ENCODE measurements at regions not wholly inside any gene's neighbourhood (a gene's known extent, or its start where the extent isn't known, plus 50 kb on each side); places are given as distances from the start of the nearest gene placed in this dataset.
A peak's percentile ranks its signal among the peaks of the same experiment; 100 is the strongest.
"Not testable (repeated sequence)": the region's sequence is repeated elsewhere in the genome, so short reads cannot be mapped to it uniquely, and the experiment has no call there.

GRCh38 chr9:82052081-82052480 lies 63.5 kb downstream of the SPATA31D1 start:
- DNase-seq = no peak

- no peak for DNase-seq
These were observed 65.9 kb downstream of the SPATA31D1 start for GRCh38 chr9:82054264-82055015.

GRCh38 chr9:82057805-82058204 lies 69.2 kb downstream of the SPATA31D1 start:
- DNase-seq = no peak

DNA sequence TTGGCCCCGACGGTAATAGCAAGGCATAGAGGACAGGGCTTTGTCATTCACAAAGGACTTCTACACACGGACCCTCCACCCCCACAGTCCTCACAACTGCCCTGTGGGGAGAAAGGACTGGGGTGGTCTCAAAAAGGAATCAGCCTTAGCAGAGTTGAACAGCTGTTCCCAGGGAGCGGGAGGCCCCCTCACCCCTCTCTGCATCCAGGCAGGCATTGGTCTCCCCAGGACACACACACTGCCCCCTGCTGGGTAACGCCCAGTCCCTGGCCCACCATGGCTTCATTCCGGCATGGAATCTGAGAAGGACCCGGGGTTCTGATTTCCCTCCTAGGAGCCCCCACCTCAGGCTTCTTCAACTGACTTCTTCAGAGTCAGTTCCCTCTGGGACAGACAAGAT lies 73.2 kb downstream of the SPATA31D1 start:
- not testable (repeated sequence) for DNase-seq

DNA sequence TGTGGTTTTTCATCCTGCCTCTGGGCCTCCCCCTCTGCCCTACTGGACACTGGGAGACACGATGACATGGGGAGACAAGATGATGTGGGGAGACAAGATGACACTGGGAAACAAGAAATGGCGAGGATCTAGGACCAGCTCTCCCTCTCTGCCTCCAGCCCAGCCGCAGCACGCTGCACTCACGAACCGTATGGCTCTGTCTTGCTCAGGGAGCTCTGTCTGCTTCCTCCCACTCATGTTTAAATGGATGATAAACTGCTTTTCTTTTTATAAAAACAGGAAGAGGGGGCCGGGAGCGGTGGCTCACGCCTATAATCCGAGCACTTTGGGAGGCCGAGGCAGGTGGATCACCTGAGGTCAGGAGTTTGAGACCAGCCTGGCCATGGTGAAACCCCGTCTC lies 73.7 kb downstream of the SPATA31D1 start:
- no peak for DNase-seq

GRCh38 chr9:82073551-82074543 lies 85.3 kb downstream of the SPATA31D1 start:
- DNase-seq = no peak

GRCh38 chr9:82080265-82080664 lies 91.7 kb downstream of the SPATA31D1 start:
- DNase-seq = no peak

GRCh38 chr9:82081496-82081895 lies 92.9 kb downstream of the SPATA31D1 start:
- no peak for DNase-seq

DNA sequence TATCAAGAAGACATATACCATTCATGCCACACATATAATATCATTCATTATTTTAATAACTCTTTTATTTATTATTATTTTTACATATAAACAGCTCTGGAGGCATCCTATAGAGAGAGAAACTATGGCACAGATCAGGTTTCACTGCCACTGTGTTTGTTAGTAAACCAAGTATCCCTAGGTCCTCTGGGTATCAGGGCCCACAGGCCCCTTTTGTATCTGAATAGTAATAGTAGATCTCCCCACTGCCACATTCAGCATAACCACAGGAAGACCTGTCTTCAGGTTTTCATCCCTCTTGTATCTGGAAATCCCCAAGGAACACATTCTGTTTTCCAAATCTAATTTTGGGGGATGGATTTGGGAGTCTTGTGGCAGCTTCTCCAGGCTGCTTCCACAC lies 94.0 kb downstream of the SPATA31D1 start:
- DNase-seq = no peak

GRCh38 chr9:82088591-82088990 lies 100.0 kb downstream of the SPATA31D1 start:
- DNase-seq = no peak

GRCh38 chr9:82090046-82090445 lies 101.5 kb downstream of the SPATA31D1 start:
- no peak for DNase-seq

- DNase-seq = no peak
These were observed 102.5 kb downstream of the SPATA31D1 start for GRCh38 chr9:82091100-82091499.

DNA sequence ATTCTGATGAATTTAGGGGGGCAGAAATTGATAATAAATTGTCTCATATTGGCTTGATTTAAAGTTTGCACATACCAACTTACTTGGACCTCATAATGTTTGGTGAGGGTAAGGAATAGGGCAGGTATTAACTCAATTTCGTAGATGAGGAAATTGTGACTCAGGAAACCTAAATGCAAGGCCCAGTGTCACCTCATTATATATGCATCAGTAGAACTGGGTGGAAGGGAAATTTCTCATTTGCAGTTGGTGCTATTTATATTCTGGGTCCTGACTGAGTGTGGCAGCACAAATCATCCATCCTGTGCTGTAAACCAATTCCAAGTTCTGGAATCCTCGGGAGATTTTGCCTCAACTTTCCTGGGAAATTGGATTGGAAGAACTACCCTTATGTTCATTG lies 103.0 kb downstream of the SPATA31D1 start:
- DNase-seq = no peak

- DNase-seq = no peak
These were observed 112.9 kb downstream of the SPATA31D1 start for GRCh38 chr9:82101475-82101874.

DNA sequence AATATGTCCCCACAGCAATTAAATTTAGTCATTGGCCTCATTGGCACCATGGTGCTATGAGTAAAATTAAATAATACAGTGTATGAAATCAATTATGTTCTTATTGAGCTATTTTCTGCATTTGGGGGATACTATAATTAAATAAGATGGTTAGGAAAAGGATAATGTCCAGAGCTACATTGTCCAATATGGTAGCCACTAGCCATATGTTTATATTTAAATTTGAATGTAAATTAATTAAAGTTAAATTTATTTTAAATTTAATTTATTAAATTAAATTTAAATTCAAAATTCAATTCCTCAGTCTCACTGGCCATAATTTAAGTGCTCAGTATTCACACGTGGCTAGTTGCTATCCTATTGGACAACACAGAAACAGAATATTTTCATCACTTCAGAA lies 115.7 kb downstream of the SPATA31D1 start:
- DNase-seq = no peak

DNA sequence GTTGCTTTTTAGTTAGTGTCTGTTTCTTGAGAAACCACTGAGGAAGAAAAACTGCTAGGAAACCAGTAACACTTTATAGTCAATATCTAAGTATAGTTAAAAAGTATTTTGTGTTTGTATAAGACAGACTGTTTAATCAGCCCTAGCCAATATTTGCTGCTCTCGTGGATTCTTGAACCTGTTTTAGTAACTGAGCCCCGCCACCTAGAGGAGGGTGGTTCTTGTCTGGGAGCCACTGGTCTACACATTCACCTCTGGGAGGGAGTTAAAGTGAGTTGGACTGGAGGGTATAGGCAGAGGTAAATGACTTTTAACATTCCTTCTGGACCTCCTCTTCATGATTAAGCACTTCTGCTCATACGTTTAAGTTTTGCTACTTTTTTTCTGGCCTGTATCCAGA lies 117.2 kb downstream of the SPATA31D1 start:
- no peak for DNase-seq

DNA sequence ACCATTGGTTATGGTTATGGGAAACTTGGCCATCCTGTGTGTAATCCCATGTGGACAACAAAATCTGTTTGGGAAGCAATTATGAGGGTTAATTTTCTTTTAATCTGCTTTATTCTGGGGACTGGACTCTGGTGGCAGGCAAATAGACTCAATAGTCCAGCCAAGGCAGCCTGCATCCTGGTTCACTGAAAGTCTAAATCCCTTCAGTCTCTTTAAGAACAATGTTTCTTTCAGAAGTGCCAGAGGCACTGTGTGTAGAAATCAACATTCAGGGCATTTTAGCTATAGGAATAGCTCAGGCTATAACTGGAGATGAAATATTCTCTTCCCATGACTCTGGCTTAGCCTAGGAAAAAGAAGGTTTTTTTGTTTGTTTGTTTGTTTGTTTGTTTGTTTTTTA lies 118.0 kb downstream of the SPATA31D1 start:
- no peak for DNase-seq

- DNase-seq = no peak
These were observed 119.9 kb downstream of the SPATA31D1 start for GRCh38 chr9:82108474-82108873.

- no peak for DNase-seq
These were observed 120.4 kb downstream of the SPATA31D1 start for GRCh38 chr9:82108941-82109340.

DNA sequence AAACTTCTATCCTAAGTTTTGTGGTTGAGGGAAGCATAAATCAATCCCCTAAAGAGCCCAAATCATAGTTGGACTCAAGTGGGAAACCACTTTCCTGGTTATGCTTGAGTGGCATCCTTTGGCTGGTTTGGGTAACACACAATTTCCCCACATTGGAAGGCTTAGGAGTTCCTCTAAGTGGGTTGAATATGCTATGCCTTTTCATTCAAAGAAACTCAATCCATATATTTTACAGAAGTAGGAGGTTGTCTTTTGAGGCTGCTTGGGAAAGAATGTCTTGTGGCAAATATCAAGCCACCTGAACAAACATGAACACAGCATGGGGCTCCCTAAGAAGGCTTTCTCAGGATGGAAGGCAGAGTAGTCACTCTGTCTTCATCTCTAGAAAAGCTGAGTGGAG lies 121.1 kb downstream of the SPATA31D1 start:
- DNase-seq = no peak

GRCh38 chr9:82110881-82111280 lies 122.3 kb downstream of the SPATA31D1 start:
- DNase-seq = no peak

DNA sequence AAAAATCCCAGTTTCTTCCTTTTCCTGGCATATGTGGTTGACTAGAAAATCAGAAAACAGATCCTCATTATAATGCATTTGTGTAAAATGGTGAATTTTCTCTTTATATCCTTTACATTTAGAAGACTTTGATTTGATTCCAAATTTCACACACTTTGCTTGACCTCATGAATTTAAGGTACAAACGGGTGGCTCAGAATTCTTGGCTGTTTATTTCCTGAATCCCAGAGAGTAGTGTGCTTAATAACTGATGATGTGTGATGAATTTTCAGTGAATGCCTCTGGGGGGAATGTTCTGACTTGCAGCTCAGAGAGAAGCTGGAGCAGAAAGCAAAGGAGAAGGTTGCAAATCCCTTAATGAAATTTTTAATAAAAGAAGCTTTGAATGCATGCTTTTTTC lies 126.8 kb downstream of the SPATA31D1 start:
- peak; percentile 17 for DNase-seq

- DNase-seq = peak; percentile 18
These were observed 127.3 kb downstream of the SPATA31D1 start for GRCh38 chr9:82115900-82116299.

GRCh38 chr9:82116556-82116955 lies 128.0 kb downstream of the SPATA31D1 start:
- no peak for DNase-seq
